Cardiac muscle cell (in vitro differentiated cells and primary cell): ENCODE measurements at regions not wholly inside any gene's neighbourhood (a gene's known extent, or its start where the extent isn't known, plus 50 kb on each side); places are given as distances from the start of the nearest gene placed in this dataset.

Source experiments
- DNase-seq, 2 donors: peaks; one replicate each; pipeline versions ENCODE4 v3.0.0 to v3.0.0-alpha.2; 2010 to 2017; ENCODE audit warnings: low read depth in 1 of 2, low spot score in 1 of 2
- H3K27ac ChIP-seq: fragments of 200-600 bp; sonication (generic); 2 replicates; pipeline ENCODE4 v1.5.1; 2016
- H3K27me3 ChIP-seq: fragments of 200-600 bp; sonication (generic); 2 replicates; pipeline ENCODE4 v1.6.0; 2016; ENCODE audit warnings: control low read depth
- H3K36me3 ChIP-seq: fragments of 200-600 bp; sonication (generic); 2 replicates; pipeline ENCODE4 v1.5.1; 2016; ENCODE audit warnings: control low read depth
- H3K4me1 ChIP-seq: fragments of 200-600 bp; sonication (generic); 2 replicates; pipeline ENCODE4 v1.8.1; 2017; ENCODE audit warnings: low read depth, mild to moderate bottlenecking, mixed run types
- H3K4me3 ChIP-seq: fragments of 200-600 bp; sonication (generic); 2 replicates; pipeline ENCODE4 v1.5.1; 2016; ENCODE audit warnings: mild to moderate bottlenecking
- H3K9me3 ChIP-seq: fragments of 200-600 bp; sonication (generic); 2 replicates; pipeline ENCODE4 v1.5.1; 2017; ENCODE audit warnings: low read depth, mild to moderate bottlenecking, control low read depth
- CTCF ChIP-seq: IDR thresholded peaks from 2 replicates; pipeline ENCODE4 v1.5.1; 2012; ENCODE audit warnings: low read depth, mild to moderate bottlenecking, low read length

GRCh38 chr2:49367003-49367402, 212.7 kb upstream of the FSHR start:
- DNase-seq, result peak in 1 of 2 donors; percentile 11
- Histone ChIP-seq H3K9me3 (no peaks in the 10 kb centered on the region), H3K4me3 (no peak overlapping the region), H3K4me1 (peaks cover 3% of the 10 kb centered on the region), H3K27me3 (no peaks in the 10 kb centered on the region), H3K36me3 (no peaks in the 10 kb centered on the region), H3K27ac (no peak overlapping the region)
- TF ChIP-seq CTCF, result no peak

GRCh38 chr2:49360407-49360767, 206.1 kb upstream of the FSHR start:
- H3K9me3 ChIP-seq, result no peaks in the 10 kb centered on the region
- H3K36me3 ChIP-seq, result no peaks in the 10 kb centered on the region
- no peaks in the 10 kb centered on the region for H3K4me1 ChIP-seq
- no peak for TF ChIP-seq CTCF
- H3K27ac ChIP-seq, result no peak overlapping the region
- DNase-seq, result no peak
- no peak overlapping the region for H3K4me3 ChIP-seq
- H3K27me3 ChIP-seq, result no peaks in the 10 kb centered on the region

- no peaks in the 10 kb centered on the region for H3K4me1 ChIP-seq
- no peaks in the 10 kb centered on the region for H3K9me3 ChIP-seq
- no peak overlapping the region for H3K4me3 ChIP-seq
- no peaks in the 10 kb centered on the region for H3K27me3 ChIP-seq
- H3K27ac ChIP-seq, result no peak overlapping the region
- H3K36me3 ChIP-seq, result no peaks in the 10 kb centered on the region
- TF ChIP-seq CTCF, result no peak
- DNase-seq, result no peak
These were observed 205.5 kb upstream of the FSHR start for GRCh38 chr2:49359721-49360406.

- H3K4me3 ChIP-seq, result no peak overlapping the region
- H3K27me3 ChIP-seq, result no peaks in the 10 kb centered on the region
- no peaks in the 10 kb centered on the region for H3K4me1 ChIP-seq
- H3K9me3 ChIP-seq, result no peaks in the 10 kb centered on the region
- no peak for DNase-seq
- TF ChIP-seq CTCF, result no peak
- no peaks in the 10 kb centered on the region for H3K36me3 ChIP-seq
- no peak overlapping the region for H3K27ac ChIP-seq
These were observed 201.3 kb upstream of the FSHR start for GRCh38 chr2:49355611-49356010.

GRCh38 chr2:49351560-49351959, 197.2 kb upstream of the FSHR start:
- TF ChIP-seq CTCF, result no peak
- H3K4me3 ChIP-seq, result no peak overlapping the region
- DNase-seq, result no peak

More at GRCh38 chr2:49351560-49351959, 197.2 kb upstream of the FSHR start:
- H3K9me3 ChIP-seq, result no peaks in the 10 kb centered on the region
- no peak overlapping the region for H3K27ac ChIP-seq
- H3K27me3 ChIP-seq, result no peaks in the 10 kb centered on the region
- no peaks in the 10 kb centered on the region for H3K36me3 ChIP-seq
- no peaks in the 10 kb centered on the region for H3K4me1 ChIP-seq
